HG03066 (cell line): ENCODE measurements at regions not wholly inside any gene's neighbourhood (a gene's known extent, or its start where the extent isn't known, plus 50 kb on each side); places are given as distances from the start of the nearest gene placed in this dataset.
"Not testable (repeated sequence)": the region's sequence is repeated elsewhere in the genome, so short reads cannot be mapped to it uniquely, and the experiment has no call there.

Source experiments
- ATAC-seq: cut with Tn5 transposase; IDR thresholded peaks from one replicate; pipeline ENCODE4 v1.9.1; 2021; ENCODE audit warnings: low read depth; ENCODE audit not compliant: unreplicated experiment

GRCh38 chr2:87258887-87259286, 237.2 kb upstream of the PLGLB1 start:
- not testable (repeated sequence) for ATAC-seq

DNA sequence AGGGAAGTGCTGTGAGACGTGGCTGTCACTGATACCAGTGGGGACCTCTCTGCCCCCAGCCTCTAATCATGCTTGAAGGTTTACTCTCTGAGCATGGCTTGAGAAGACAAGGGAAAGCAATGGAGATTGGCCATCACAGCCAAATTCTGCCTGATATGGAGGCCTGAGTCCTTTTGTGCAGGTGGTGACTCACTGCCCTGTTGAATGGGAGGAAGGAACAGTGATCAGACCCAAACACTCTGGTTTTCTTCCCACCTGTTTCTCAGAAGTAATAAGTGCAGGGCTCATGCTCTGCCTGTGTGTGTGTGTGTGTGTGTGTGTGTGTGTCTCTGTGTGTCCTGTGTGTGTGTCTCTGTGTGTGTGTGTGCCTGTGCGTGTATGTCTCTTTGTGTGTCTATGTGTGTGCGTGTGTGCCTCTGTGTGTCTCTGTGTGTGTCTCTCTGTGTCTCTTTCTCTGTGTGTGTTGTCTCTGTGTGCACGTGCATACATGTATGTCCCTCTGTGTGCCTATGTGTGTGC, 240.6 kb upstream of the PLGLB1 start:
- ATAC-seq, result not testable (repeated sequence)

- not testable (repeated sequence) for ATAC-seq
Observed at GRCh38 chr2:87263868-87264518, 242.3 kb upstream of the PLGLB1 start.

DNA sequence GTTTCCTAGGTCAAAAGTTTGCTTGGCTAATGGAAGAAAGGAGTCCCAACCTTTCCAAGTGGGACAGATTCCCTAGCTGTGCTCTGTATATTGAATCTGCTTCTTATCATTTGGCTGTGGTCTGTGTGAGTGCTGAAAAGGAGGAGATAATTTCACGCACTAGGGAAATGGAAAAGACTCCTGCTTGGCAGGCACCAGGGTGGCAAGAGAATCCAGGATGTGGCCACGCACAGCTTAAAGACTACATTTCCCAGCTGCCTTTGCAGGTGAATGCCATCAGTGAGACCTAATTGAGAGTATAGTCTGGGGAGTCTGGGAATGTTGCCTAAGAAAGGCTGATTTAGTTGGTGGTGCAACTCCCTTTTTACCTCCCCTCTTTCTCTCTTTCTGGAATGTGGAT, 253.5 kb upstream of the PLGLB1 start:
- ATAC-seq, result not testable (repeated sequence)

DNA sequence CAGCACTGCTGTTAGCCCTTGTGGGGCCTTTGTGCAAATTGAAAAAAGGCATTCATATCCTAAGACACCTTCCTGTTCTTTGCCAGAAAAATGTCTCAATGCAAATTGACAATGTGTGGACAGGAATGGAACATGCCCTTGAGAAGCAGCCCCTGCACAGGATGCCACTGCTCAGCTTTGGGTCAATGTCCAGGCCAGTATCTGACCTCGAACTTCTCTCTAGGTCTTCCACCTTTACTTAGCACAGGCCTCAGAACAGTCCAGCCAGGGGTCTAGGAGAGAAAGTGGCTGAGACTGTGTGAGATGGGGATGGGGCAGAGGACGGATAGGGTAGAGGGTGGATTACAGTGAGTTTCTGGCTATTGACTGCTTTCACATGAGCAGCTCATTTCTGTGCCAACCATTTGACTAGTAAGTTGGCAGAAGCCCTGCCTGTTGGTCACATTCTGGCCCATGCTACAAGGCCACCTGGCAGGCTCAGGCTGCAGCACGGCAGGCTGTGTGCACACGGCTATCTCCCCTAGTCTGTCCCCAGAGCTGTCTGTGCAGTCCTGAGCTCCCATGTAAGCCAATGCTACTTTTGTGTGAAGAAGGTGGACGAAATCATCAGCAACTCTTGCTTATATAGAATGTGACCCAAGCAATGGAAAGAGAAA, 254.5 kb upstream of the PLGLB1 start:
- ATAC-seq, result not testable (repeated sequence)

DNA sequence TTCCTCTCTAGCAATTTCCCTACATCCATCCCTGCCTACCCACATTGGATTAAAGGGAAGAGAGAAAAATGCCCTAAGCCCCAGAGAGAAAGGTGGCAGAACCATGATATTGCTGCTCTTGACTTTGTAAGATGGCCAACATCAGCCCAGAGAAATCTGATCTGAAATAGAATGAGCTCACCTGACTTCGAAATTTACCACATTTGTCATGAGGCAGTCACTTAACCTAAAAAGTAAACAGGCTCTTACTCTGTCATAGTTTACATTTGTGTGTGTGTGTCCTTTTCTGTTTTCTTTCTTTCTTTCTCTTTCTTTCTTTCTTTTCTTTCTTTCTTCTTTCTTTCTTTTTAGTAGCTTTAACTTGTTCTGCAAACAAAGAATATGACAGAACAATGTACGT, 255.0 kb upstream of the PLGLB1 start:
- not testable (repeated sequence) for ATAC-seq

DNA sequence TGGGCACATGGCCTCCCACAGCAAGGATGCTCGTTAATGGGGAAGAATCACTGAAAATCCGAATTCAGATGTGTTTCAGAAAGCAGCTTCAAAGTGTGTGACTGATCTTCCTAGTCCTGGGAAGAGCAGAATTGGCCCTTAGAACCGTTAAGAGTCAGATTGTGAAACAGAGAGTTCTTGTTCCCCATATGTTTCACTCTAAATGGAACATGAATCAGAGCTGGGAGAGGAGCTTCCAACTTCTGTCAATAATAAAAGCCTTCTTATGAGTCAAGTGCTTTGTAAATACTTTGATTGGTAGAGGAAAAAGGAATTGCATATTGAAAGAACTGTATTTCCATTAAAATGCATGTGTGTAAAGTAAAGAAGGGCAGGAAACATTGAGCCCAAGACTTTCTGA, 256.1 kb upstream of the PLGLB1 start:
- not testable (repeated sequence) for ATAC-seq

DNA sequence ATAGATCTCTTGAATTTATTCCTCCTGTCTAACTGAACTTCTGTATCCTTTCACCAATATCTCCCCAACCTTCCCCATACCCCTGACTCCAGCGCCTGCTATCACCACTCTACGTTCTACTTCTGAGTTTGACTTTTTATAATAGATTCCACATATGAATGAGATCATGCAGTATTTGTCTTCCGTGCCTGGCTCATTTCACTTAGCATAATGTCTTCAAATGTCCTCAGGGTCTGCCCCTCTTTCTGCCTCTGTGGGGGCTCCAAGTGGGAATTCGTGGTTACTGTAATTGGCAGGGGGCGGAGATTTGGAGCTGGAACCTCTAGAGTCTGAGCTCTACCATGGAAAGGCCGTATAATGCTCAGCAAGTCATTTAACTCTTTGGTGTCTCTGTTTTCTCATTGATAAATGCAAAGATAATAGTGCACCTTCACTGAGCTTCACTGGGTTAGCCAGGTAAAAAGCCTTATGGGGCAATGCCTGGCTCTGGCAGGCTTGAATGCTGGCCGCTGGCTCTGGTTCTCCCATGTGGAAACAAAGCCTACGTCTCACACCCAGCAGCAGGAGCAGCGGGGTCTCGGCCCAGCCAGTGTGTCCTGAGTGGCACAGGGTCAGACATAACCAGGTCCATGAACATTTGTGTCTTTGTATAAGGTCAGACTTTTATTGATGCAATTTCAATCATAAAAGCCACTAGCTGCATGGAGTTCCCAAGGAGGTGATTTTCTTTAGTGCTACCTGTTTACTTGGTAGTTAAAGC, 259.1 kb upstream of the PLGLB1 start:
- not testable (repeated sequence) for ATAC-seq

DNA sequence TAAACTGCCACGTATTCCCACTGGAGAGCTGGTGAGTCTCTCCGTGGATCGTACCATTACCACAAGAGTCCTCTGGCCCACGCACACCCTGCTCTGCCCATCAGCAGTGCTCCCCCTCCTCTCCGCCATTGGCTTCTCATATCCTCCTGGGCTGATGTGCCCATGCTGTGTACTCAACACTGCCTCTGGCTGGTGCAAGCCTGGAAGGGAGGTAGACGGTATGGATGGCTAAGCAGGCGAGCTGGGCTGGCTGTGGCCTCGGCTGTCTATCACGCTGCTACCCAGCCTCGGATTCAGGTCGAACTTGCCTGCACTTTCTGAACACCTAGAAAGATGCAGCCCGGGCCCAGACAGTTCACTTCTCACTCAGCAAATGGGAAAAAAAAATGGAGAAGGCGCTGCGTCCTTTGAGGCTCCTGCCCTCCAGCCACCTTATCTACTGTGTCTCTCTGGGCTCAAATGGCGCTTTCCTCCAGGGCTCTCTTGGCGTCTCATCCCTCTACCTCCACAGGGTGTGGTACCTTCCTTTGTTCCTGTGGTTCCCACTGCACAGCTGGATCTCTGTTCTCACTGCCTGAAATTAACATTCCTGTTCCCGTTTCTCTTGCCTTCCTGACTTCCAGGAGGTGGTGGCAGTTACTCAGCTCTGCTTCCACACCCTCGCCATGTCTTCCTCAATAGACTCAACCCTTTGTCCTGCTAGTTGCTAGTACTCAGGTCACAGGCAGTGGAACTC, 262.3 kb upstream of the PLGLB1 start:
- ATAC-seq, result not testable (repeated sequence)

GRCh38 chr2:87284471-87284772, 262.8 kb upstream of the PLGLB1 start:
- ATAC-seq, result not testable (repeated sequence)

DNA sequence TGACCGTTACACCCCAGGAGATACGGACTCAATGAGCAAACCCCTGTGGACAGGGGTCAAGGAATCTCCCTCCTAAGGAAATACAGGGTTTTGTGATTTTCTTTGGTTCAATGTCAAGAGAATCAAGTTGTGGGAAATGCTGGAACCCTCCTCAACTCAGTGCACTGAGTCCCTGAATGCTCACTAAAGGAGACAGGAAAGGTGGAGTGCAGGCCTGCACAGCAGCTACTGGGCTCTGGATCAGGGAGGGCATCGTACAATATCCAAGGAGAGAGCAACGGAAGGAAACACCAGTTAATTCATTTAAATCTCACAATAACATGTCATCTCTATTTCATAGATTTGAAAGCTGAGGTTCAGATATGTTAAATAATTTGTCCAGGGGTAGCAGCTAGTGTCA, 263.5 kb upstream of the PLGLB1 start:
- ATAC-seq, result not testable (repeated sequence)

DNA sequence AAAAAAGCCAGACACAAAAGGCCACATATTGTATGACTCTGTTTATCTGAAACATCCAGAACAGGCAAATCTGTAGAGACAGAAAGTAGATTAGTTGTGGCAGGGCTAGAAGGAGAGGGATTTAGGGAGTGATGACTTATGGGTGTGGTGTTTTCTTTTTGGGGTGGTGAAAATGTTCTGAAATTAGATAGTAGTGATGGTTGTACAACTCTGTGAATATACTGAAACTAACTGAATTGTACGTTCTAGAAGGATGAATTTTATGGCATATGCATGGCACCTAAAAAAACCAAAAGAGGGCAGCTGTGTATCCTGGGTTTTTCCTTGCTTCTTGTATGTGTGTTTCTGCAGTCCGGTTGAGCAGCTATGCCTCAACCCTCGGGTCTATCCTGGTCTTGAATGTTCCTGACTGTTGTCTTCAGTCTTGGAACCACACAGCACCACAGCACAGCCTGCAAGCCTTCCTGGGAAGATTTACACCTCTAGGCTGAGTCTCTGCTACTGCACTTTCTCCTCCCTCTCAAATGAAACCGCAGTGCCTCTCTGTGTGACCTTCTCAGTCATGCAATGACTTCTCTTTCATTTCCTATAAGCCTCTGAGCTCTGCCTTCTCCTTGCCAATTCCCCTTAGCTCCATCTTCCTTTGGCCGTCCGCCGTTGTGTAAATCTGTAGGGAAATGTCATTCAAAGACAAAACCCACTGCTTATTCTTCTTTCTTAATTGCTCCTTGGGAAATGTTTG, 269.1 kb upstream of the PLGLB1 start:
- peak; percentile 73 for ATAC-seq

DNA sequence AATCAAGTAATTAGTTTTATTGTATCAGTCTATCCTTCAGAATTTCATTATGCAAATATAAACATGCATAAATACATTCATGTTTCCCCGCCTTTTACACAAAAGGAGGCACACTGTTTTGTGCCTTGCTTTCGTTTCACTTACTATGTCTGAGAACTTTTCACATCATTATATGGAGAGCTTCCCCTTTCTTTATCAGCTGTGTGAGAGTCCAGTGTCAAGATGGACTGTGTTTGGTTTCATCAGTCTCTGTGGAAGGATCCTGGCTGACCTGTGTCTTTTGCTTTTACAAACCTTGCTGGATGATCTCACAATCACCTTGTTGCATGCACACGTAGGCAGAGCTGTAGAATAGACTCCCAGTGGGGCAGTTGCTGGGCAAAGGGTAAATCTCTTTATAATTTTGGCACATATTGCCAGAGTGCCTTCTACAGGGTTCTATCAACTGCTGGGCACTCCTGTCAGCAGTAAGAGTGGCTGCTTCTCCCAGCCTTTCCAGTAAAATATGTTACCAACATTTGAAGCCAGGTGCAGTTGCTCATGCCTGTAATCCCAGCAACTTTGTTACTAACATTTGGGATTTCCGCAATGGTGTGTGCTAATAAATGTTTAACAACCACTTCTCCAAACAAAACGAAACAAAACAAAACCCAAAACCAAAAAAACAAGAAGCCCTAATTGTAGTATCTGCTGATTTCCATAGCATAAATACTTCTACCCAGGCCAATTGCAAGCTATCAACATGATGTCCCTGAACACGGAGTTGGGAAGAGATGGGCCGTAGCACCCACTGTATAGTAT, 270.0 kb upstream of the PLGLB1 start:
- ATAC-seq, result not testable (repeated sequence)

- not testable (repeated sequence) for ATAC-seq
Observed at GRCh38 chr2:87293931-87294594, 272.4 kb upstream of the PLGLB1 start.

GRCh38 chr2:87295135-87295534, 273.5 kb upstream of the PLGLB1 start:
- not testable (repeated sequence) for ATAC-seq

GRCh38 chr2:87301349-87301748, 279.7 kb upstream of the PLGLB1 start:
- not testable (repeated sequence) for ATAC-seq

DNA sequence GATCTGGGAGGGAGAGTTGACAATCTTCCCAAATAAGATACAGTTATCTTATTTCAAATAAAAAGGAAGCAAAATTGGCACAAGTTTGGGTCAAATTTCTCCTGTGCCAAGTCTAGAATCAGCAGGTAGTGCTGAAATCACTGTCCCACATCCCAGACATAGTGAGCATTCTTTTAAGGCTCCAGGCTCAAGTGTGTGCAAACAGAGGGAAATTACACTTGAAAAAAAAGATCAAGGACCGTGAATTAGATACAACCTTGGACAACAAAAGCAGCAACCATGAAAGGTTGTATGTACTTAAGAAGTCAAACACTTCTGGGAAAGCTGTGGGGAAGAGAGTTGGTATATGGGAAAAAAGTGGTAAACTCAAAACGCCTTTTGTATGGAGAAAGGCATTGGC, 280.2 kb upstream of the PLGLB1 start:
- ATAC-seq, result not testable (repeated sequence)

DNA sequence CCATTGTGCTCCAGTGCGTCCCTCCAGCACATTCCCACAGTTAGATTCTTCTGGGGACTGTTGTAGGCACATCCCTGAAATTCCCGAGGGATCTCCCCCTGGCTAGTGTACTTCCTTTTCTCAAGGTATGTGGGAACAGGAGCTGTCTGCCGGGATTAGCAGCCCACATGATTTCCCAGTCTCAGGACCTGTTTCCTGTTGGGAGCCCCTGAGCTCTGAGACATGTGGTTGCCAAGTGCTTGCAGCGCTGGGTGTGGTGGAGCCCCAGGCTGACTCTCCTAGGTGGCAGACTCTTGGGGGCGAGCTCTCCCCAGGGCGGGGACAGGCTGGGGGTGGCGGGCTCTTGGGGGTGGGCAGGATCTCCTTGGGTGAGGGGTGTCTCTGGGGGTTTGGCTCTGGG, 287.0 kb upstream of the PLGLB1 start:
- ATAC-seq, result not testable (repeated sequence)

- ATAC-seq, result not testable (repeated sequence)
Observed at GRCh38 chr2:87309785-87310184, 288.1 kb upstream of the PLGLB1 start.
